ENCODE measurements at regions not wholly inside any gene's neighbourhood (a gene's known extent, or its start where the extent isn't known, plus 50 kb on each side); places are given as distances from the start of the nearest gene placed in this dataset.

DNA sequence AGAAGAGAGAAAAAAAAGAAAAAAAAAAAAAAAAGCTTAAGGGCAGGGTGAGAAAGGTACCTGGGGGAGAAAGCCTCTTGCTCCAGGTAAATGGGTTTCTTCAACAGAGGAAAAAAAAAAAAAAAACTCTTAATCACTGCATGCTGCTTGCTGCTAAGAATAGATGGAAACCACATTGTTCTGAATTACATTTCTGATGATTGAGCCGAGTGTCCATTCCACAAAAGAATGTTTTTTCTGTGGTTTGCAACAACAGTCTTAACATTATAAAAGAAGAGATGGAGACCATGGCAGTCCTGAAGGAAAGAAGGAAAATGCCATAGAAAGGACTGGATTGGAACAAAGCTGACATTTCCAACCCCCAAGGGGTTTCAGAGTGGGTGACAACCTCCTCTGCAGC is 1312.7 kb downstream of the SLITRK1 start:
- Histone ChIP-seq H3K27me3 (no peaks in the 10 kb centered on the region), H2AFZ (no peak overlapping the region), H3K4me2 (no peak overlapping the region), H3K79me2 (no peaks in the 10 kb centered on the region), H3K9me2 (replicated peaks; ENCODE audit: insufficient read depth) (no peaks in the 10 kb centered on the region), H3K4me1 (ENCODE audit: insufficient read depth) (no peaks in the 10 kb centered on the region), H3K4me3 (no peak overlapping the region), H3K9me3 (ENCODE audit: low read depth) (no peaks in the 10 kb centered on the region), H3K36me3 (replicated peaks; ENCODE audit: insufficient read depth, low read depth) (no peaks in the 10 kb centered on the region), H4K20me1 (ENCODE audit: insufficient read depth, poor library complexity, severe bottlenecking) (no peaks in the 10 kb centered on the region), H3K27ac (no peak overlapping the region)
- WGBS (ENCODE audit: low lambda C conversion rate, missing lambda C conversion rate) = 97% methylated on average over 1 of the region's 1 CpG
- no peak for TF ChIP-seq CTCF (IDR thresholded peaks at IDR 0.05; ENCODE audit: poor library complexity)
- no peak for TF ChIP-seq EZH2 (IDR thresholded peaks at IDR 0.05; ENCODE audit: borderline replicate concordance)
- no peak for TF ChIP-seq EZH2phosphoT487 (IDR thresholded peaks at IDR 0.05; ENCODE audit: low read depth, severe bottlenecking, unreplicated experiment)
- DNase-seq (ENCODE audit: low spot score) = no peak

GRCh38 chr13:82566864-82567263 is 1315.4 kb downstream of the SLITRK1 start:
- H3K27ac ChIP-seq = no peak overlapping the region
- no peaks in the 10 kb centered on the region for H3K36me3 ChIP-seq (replicated peaks; ENCODE audit: insufficient read depth, low read depth)
- no peak for DNase-seq (ENCODE audit: low spot score)
- H3K9me3 ChIP-seq (ENCODE audit: low read depth) = no peaks in the 10 kb centered on the region
- H3K79me2 ChIP-seq = no peaks in the 10 kb centered on the region
- WGBS (ENCODE audit: low lambda C conversion rate, missing lambda C conversion rate) = 92% methylated on average over 5 of the region's 5 CpGs
- H3K4me3 ChIP-seq = no peak overlapping the region
- no peak for TF ChIP-seq EZH2phosphoT487 (IDR thresholded peaks at IDR 0.05; ENCODE audit: low read depth, severe bottlenecking, unreplicated experiment)
- TF ChIP-seq EZH2 (IDR thresholded peaks at IDR 0.05; ENCODE audit: borderline replicate concordance) = no peak
- no peak for TF ChIP-seq CTCF (IDR thresholded peaks at IDR 0.05; ENCODE audit: poor library complexity)
- no peaks in the 10 kb centered on the region for H3K4me1 ChIP-seq (ENCODE audit: insufficient read depth)
- H2AFZ ChIP-seq = no peak overlapping the region
- no peaks in the 10 kb centered on the region for H3K9me2 ChIP-seq (replicated peaks; ENCODE audit: insufficient read depth)
- no peaks in the 10 kb centered on the region for H4K20me1 ChIP-seq (ENCODE audit: insufficient read depth, poor library complexity, severe bottlenecking)
- no peak overlapping the region for H3K4me2 ChIP-seq
- no peaks in the 10 kb centered on the region for H3K27me3 ChIP-seq

DNA sequence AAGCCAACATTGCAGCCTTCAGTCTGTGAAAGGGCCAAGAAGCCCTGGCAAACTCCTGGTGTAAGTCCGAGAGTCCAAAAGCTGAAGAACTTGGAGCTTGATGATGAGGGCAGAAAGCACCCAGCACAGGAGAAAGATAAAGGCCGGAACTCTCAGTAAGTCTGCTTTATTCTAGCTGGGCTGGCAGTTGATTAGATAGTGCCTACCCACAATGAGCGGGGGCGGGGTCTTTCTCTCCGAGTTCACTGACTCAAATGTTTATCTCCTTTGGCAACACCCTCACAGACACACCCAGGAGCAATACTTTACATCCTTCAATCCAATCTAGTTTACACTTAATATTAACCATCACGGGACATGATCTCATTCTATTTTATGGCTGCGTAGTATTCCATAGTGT is 1317.1 kb downstream of the SLITRK1 start:
- Histone ChIP-seq H2AFZ (no peak overlapping the region), H3K4me3 (no peak overlapping the region), H3K9me3 (ENCODE audit: low read depth) (no peaks in the 10 kb centered on the region), H3K79me2 (no peaks in the 10 kb centered on the region), H3K27me3 (no peaks in the 10 kb centered on the region), H3K4me2 (no peak overlapping the region), H3K36me3 (replicated peaks; ENCODE audit: insufficient read depth, low read depth) (no peaks in the 10 kb centered on the region), H3K4me1 (ENCODE audit: insufficient read depth) (no peaks in the 10 kb centered on the region), H3K9me2 (replicated peaks; ENCODE audit: insufficient read depth) (no peaks in the 10 kb centered on the region), H4K20me1 (ENCODE audit: insufficient read depth, poor library complexity, severe bottlenecking) (no peaks in the 10 kb centered on the region), H3K27ac (no peak overlapping the region)
- TF ChIP-seq EZH2 (IDR thresholded peaks at IDR 0.05; ENCODE audit: borderline replicate concordance) (no peak), EZH2phosphoT487 (IDR thresholded peaks at IDR 0.05; ENCODE audit: low read depth, severe bottlenecking, unreplicated experiment) (no peak), CTCF (IDR thresholded peaks at IDR 0.05; ENCODE audit: poor library complexity) (no peak)
- DNase-seq (ENCODE audit: low spot score) = no peak
- 61% methylated on average over 7 of the region's 7 CpGs for WGBS (ENCODE audit: low lambda C conversion rate, missing lambda C conversion rate)

DNA sequence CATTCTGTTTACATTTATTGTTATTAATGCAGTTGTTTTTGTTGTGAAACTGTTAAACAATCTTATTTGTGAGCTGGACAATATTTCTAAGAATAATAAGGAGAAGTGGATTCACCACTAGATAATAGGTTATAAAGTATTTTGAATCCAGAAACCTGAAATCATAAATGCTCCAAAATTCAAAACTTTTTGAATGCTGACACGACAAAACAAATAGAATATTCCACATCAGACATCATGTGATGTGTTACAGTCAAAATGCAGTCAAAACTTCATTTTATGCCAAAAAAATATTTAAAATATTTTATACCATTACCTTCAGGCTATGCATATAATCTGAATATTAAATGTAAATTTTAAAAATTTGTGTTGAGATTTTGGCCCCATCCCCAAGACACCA is 1321.4 kb downstream of the SLITRK1 start:
- Histone ChIP-seq H3K27ac (no peak overlapping the region), H3K9me2 (replicated peaks; ENCODE audit: insufficient read depth) (no peaks in the 10 kb centered on the region), H3K4me3 (no peak overlapping the region), H4K20me1 (ENCODE audit: insufficient read depth, poor library complexity, severe bottlenecking) (no peaks in the 10 kb centered on the region), H2AFZ (no peak overlapping the region), H3K4me1 (ENCODE audit: insufficient read depth) (no peaks in the 10 kb centered on the region), H3K79me2 (no peaks in the 10 kb centered on the region), H3K9me3 (ENCODE audit: low read depth) (no peaks in the 10 kb centered on the region), H3K36me3 (replicated peaks; ENCODE audit: insufficient read depth, low read depth) (no peaks in the 10 kb centered on the region), H3K27me3 (no peaks in the 10 kb centered on the region), H3K4me2 (no peak overlapping the region)
- TF ChIP-seq CTCF (IDR thresholded peaks at IDR 0.05; ENCODE audit: poor library complexity) (no peak), EZH2 (IDR thresholded peaks at IDR 0.05; ENCODE audit: borderline replicate concordance) (no peak), EZH2phosphoT487 (IDR thresholded peaks at IDR 0.05; ENCODE audit: low read depth, severe bottlenecking, unreplicated experiment) (no peak)
- 89% methylated on average over 1 of the region's 1 CpG for WGBS (ENCODE audit: low lambda C conversion rate, missing lambda C conversion rate)
- DNase-seq (ENCODE audit: low spot score) = no peak

Measured in hepatocyte (in vitro differentiated cells).